ENCODE measurements at regions not wholly inside any gene's neighbourhood (a gene's known extent, or its start where the extent isn't known, plus 50 kb on each side); places are given as distances from the start of the nearest gene placed in this dataset.

DNA sequence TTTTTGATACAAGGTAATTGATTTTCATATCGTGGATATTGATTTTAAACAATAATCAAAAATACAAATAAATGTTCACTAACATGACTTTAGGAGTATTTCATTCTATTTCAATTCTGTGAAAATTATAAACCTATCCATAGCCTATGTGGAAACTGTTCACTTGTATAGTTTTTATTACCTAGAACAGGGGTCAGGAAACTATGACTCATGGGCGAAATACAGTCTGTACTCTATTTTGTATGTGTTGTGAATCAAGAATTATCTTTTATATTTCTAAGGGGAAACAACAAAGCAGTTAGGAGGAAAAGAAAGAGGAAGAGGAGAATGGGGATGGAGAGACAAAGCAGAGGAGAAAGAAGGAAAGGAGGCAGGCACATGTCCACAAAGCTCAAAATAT is 181.7 kb upstream of the VRK2 start:
- Histone ChIP-seq H4K91ac (ENCODE audit: insufficient read length, low read depth, low read length) (no peak overlapping the region), H2BK20ac (ENCODE audit: low read depth, low read length, poor library complexity, severe bottlenecking) (no peak overlapping the region), H3K4ac (ENCODE audit: low read depth, low read length) (no peak overlapping the region)

More for the DNA sequence above, 181.7 kb upstream of the VRK2 start:
- H2AK5ac ChIP-seq (ENCODE audit: insufficient read length, low read length), result no peak overlapping the region
- no peaks in the 10 kb centered on the region for H3K9me3 ChIP-seq (ENCODE audit: control insufficient read depth, low read depth, low read length)
- WGBS (ENCODE audit: extremely low coverage, insufficient read length, low lambda C conversion rate), result no CpG with 5 or more reads among the region's 2 CpGs
- DNase-seq, result no peak
- H3K4me1 ChIP-seq (ENCODE audit: insufficient read depth, low read length), result peaks cover under 1% of the 10 kb centered on the region; the same call in 1 of the 2 replicates
- H4K5ac ChIP-seq (ENCODE audit: insufficient read length, low read depth, low read length), result no peak overlapping the region
- no peak overlapping the region for H3K14ac ChIP-seq (ENCODE audit: insufficient read depth, low read length)
- H3K23ac ChIP-seq (ENCODE audit: insufficient read length, low read depth, low read length), result no peak overlapping the region
- no peaks in the 10 kb centered on the region for H3K27me3 Mint-ChIP-seq (ENCODE audit: low read depth)
- H3K9me3 Mint-ChIP-seq, result no peaks in the 10 kb centered on the region
- no peak overlapping the region for H3K4me3 Mint-ChIP-seq
- H2BK120ac ChIP-seq (ENCODE audit: low read depth, low read length, poor library complexity, severe bottlenecking), result no peak overlapping the region
- H3K36me3 Mint-ChIP-seq (ENCODE audit: insufficient read depth in 1 of 3, low read depth in 3 of 3), result no peaks in the 10 kb centered on the region
- no peaks in the 10 kb centered on the region for H4K20me1 ChIP-seq (ENCODE audit: control insufficient read depth, insufficient read depth, insufficient read length)
- H2BK12ac ChIP-seq (ENCODE audit: insufficient read length, low read depth, low read length), result no peak overlapping the region
- H3T11ph ChIP-seq (ENCODE audit: low read length), result no peak overlapping the region
- H3K27me3 ChIP-seq (ENCODE audit: insufficient read depth, low read length), result no peaks in the 10 kb centered on the region
- no peaks in the 10 kb centered on the region for H3K79me2 ChIP-seq (ENCODE audit: insufficient read depth, low read length)
- H4K8ac ChIP-seq (replicated peaks; ENCODE audit: insufficient read length, low read depth, low read length), result no peak overlapping the region
- H3K56ac ChIP-seq (ENCODE audit: insufficient read length, low read depth, low read length), result no peak overlapping the region
- H3K4me2 ChIP-seq (ENCODE audit: insufficient read depth, insufficient read length, low read length), result no peak overlapping the region
- H3K18ac ChIP-seq (ENCODE audit: insufficient read length, low read depth, low read length), result no peak overlapping the region
- no peak overlapping the region for H2BK15ac ChIP-seq (ENCODE audit: low read depth, low read length)
- H3K27ac ChIP-seq (ENCODE audit: insufficient read length, low read depth, low read length), result no peak overlapping the region
- no peak overlapping the region for H2BK5ac ChIP-seq (ENCODE audit: insufficient read length, low read length)
- H3K23me2 ChIP-seq (ENCODE audit: insufficient read length, low read depth, low read length, poor library complexity, severe bottlenecking), result no peaks in the 10 kb centered on the region
- H3K4me1 Mint-ChIP-seq, result no peaks in the 10 kb centered on the region; a peak in 1 of 4 replicates
- H3K79me1 ChIP-seq (ENCODE audit: insufficient read depth, low read depth, low read length, poor library complexity, severe bottlenecking), result no peaks in the 10 kb centered on the region
- no peak overlapping the region for H3K9ac ChIP-seq (ENCODE audit: extremely low read depth, insufficient read length, low read length)
- H3K27ac Mint-ChIP-seq, result no peak overlapping the region; a peak in 1 of 7 replicates
- TF ChIP-seq, protein P1, sequence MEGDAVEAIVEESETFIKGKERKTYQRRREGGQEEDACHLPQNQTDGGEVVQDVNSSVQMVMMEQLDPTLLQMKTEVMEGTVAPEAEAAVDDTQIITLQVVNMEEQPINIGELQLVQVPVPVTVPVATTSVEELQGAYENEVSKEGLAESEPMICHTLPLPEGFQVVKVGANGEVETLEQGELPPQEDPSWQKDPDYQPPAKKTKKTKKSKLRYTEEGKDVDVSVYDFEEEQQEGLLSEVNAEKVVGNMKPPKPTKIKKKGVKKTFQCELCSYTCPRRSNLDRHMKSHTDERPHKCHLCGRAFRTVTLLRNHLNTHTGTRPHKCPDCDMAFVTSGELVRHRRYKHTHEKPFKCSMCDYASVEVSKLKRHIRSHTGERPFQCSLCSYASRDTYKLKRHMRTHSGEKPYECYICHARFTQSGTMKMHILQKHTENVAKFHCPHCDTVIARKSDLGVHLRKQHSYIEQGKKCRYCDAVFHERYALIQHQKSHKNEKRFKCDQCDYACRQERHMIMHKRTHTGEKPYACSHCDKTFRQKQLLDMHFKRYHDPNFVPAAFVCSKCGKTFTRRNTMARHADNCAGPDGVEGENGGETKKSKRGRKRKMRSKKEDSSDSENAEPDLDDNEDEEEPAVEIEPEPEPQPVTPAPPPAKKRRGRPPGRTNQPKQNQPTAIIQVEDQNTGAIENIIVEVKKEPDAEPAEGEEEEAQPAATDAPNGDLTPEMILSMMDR (conservative IDR thresholded peaks at IDR 0.05), result no peak
- no peak overlapping the region for H2AFZ ChIP-seq (ENCODE audit: low read length)

Measured in H9 (cell line).